ENCODE measurements at regions not wholly inside any gene's neighbourhood (a gene's known extent, or its start where the extent isn't known, plus 50 kb on each side); places are given as distances from the start of the nearest gene placed in this dataset.
"Not testable (repeated sequence)": the region's sequence is repeated elsewhere in the genome, so short reads cannot be mapped to it uniquely, and the experiment has no call there.

DNA sequence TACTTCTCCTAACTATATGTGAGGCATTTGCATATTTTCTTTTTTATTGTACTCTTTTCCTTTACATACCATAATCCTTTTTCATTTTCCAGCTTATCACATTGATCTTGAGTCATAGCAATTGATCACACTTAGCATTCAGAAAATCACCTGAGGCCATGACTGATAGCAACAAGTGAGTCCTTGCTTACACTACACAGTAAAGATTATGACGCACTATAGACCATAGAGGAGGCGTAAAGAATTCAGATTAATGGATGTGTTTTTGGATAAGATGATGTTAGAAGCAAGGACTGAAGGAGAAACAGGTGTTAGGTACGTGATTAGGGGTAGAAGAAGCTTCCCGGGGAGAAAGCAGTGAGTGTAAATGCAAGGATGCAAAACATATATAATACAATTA lies 637.7 kb downstream of the ETNK1 start:
- no peak for DNase-seq (ENCODE audit: low read depth)
- TF ChIP-seq, protein P1, sequence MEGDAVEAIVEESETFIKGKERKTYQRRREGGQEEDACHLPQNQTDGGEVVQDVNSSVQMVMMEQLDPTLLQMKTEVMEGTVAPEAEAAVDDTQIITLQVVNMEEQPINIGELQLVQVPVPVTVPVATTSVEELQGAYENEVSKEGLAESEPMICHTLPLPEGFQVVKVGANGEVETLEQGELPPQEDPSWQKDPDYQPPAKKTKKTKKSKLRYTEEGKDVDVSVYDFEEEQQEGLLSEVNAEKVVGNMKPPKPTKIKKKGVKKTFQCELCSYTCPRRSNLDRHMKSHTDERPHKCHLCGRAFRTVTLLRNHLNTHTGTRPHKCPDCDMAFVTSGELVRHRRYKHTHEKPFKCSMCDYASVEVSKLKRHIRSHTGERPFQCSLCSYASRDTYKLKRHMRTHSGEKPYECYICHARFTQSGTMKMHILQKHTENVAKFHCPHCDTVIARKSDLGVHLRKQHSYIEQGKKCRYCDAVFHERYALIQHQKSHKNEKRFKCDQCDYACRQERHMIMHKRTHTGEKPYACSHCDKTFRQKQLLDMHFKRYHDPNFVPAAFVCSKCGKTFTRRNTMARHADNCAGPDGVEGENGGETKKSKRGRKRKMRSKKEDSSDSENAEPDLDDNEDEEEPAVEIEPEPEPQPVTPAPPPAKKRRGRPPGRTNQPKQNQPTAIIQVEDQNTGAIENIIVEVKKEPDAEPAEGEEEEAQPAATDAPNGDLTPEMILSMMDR (IDR thresholded peaks at IDR 0.05; ENCODE audit: insufficient read depth, low read length): no peak
- no peak overlapping the region for H3K4me3 ChIP-seq (ENCODE audit: low read depth, low read length)

DNA sequence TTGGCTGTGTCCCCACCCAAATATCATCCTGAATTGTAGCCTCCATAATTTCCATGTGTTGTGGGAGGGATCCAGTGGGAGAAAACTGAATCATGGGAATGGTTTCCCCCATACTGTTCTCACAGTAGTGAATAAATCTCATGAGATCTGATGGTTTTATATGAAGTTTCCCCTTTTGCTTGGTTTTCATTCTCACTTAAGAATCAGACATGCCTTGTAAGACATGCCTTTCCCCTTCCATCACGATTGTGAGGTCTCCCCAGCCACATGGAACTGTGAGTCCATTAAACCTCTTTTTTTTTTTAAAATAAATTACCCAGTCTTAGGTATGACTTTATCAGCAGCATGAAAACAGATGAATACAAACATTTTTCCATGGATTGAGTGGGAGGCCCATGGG lies 652.9 kb downstream of the ETNK1 start:
- DNase-seq (ENCODE audit: low read depth): no peak
- no peak overlapping the region for H3K4me3 ChIP-seq (ENCODE audit: low read depth, low read length)
- TF ChIP-seq, protein P1 (IDR thresholded peaks at IDR 0.05; ENCODE audit: insufficient read depth, low read length): no peak

DNA sequence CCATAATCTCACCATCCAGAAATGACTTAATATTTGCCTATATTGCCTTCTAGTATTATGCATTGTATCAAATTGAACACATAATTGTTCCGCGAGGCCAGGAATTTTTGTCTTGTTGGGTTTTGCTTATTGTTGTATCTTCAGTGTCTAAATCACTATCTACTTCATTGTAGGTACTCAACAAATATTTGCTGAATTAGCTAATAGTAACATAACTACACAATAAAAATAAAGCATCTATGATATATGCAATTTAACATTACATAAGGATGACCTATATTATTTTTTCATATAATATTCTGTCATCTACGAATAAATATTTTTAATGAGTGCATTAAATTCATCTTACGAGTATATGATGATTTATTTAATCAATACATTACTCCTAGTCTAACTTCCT lies 656.3 kb downstream of the ETNK1 start:
- H3K4me3 ChIP-seq (ENCODE audit: low read depth, low read length): no peak overlapping the region
- TF ChIP-seq, protein P1 (IDR thresholded peaks at IDR 0.05; ENCODE audit: insufficient read depth, low read length): no peak
- DNase-seq (ENCODE audit: low read depth): no peak

DNA sequence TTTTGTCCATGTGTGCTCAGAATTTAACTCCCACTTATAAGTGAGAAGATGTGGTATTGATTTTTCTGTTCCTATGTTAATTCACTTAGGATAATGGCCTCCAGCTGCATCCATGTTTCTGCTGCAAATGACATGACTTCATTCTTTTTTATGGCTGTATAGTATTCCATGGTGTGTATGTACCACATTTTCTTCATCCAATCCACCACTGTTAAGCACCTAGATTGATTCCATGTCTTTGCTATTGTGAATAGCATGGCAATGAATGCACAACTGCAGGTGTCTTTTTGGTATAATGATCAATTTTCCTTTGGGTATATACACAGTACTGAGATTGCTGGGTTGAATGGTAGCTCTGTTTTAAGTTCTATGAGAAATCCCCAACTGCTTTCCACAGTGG lies 657.7 kb downstream of the ETNK1 start:
- TF ChIP-seq, protein P1 (IDR thresholded peaks at IDR 0.05; ENCODE audit: insufficient read depth, low read length): no peak
- no peak overlapping the region for H3K4me3 ChIP-seq (ENCODE audit: low read depth, low read length)
- no peak for DNase-seq (ENCODE audit: low read depth)

DNA sequence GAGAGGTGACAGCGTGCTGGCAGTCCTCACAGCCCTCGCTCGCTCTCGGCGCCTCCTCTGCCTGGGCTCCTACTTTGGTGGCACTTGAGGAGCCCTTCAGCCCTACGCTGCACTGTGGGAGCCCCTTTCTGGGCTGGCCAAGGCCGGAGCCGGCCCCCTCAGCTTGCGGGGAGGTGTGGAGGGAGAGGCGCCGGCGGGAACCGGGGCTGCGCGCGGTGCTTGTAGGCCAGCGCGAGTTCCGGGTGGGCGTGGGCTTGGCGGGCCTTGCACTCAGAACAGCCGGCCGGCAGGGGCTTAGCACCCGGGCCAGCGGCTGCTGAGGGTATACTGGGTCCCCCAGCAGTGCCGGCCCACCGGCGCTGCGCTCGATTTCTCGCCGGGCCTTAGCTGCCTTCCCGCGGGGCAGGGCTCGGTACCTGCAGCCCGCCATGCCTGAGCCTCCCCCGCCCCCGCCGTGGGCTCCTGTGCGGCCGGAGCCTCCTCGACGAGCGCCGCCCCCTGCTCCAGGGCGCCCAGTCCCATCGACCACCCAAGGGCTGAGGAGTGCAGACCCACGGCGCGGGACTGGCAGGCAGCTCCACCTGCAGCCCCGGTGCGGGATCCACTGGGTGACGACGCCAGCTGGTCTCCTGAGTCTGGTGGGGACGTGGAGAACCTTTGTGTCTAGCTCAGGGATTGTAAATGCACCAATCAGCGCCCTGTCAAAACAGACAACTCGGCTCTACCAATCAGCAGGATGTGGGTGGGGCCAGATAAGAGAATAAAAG lies 661.0 kb downstream of the ETNK1 start:
- not testable (repeated sequence) for H3K4me3 ChIP-seq (ENCODE audit: low read depth, low read length); DNase-seq (ENCODE audit: low read depth)

DNA sequence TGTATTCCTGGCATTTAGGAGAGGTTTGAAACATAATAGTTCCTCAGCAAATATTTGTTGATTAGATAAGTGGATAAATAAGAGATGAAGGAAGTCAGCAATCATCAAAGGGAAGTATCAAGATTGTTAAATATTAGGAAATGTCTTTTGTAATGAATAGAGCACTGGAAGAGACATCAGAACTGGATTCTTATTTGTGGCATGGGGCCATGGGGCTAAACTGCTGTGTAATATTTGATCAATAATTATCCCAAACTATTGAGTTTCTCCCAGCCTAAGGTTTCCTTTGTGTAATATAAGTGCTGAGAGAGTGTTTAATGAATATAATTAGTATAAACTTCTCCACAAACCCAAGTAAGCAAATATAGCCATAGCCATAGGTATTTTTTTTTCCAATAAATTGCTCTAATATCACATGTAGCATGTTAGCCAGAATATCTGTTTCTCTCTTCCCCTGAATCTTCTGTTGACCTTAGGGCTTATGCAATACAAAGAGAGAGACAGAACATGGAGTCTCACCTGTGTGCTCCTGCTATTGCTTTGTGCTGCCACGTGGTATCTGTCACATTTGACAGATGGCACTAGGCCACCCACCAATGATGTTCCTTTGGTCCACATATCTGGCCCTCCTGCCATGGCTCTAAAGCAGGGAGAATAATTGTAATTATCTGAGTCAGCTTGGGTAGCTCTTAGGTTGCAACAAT lies 658.7 kb downstream of the SOX5 start:
- no peak for DNase-seq (ENCODE audit: low read depth)
- H3K4me3 ChIP-seq (ENCODE audit: low read depth, low read length): no peak overlapping the region
- TF ChIP-seq, protein P1 (IDR thresholded peaks at IDR 0.05; ENCODE audit: insufficient read depth, low read length): no peak

DNA sequence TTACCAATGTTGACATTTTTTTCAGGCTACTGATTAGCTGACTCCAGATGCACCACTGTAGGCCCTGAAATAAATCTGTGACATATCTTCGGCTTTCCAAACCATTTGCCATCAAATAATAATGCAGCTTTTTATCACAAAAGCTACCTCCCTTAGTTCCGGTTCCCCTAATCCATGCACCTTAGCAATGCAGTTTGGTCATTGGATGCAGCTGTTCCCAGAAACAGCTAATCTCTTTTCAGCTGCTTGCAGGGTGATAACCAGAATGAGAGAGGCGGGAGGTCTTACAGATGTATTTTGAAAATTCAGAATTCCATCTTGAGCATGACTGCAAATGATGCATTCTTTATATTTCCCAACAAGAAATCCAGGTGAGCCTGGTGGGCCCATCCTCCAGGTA lies 646.2 kb downstream of the SOX5 start:
- DNase-seq (ENCODE audit: low read depth): no peak
- TF ChIP-seq, protein P1 (IDR thresholded peaks at IDR 0.05; ENCODE audit: insufficient read depth, low read length): no peak
- no peak overlapping the region for H3K4me3 ChIP-seq (ENCODE audit: low read depth, low read length)

Data from fibroblast of the aortic adventitia (primary cell).